ENCODE measurements at regions not wholly inside any gene's neighbourhood (a gene's known extent, or its start where the extent isn't known, plus 50 kb on each side); places are given as distances from the start of the nearest gene placed in this dataset.
A peak's percentile ranks its signal among the peaks of the same experiment; 100 is the strongest.

GRCh38 chr18:51654488-51655326 is 457.2 kb upstream of the MEX3C start:
- DNase-seq, result no peak

- DNase-seq, result no peak
Measured at GRCh38 chr18:51655327-51655698, 457.8 kb upstream of the MEX3C start.

GRCh38 chr18:51656249-51656648 is 458.8 kb upstream of the MEX3C start:
- DNase-seq, result no peak

- no peak for DNase-seq
Measured at GRCh38 chr18:51658436-51658835, 461.0 kb upstream of the MEX3C start.

- DNase-seq, result no peak
Measured at GRCh38 chr18:51659781-51660180, 462.3 kb upstream of the MEX3C start.

GRCh38 chr18:51660188-51660715 is 462.8 kb upstream of the MEX3C start:
- no peak for DNase-seq

GRCh38 chr18:51664236-51664635 is 466.8 kb upstream of the MEX3C start:
- DNase-seq, result no peak

- no peak for DNase-seq
Measured at GRCh38 chr18:51666763-51667191, 469.3 kb upstream of the MEX3C start.

- DNase-seq, result peak; percentile 27
Measured at GRCh38 chr18:51668101-51668500, 470.6 kb upstream of the MEX3C start.

- DNase-seq, result no peak
Measured at GRCh38 chr18:51668607-51669006, 471.1 kb upstream of the MEX3C start.

- DNase-seq, result no peak
Measured at GRCh38 chr18:51686590-51686989, 489.1 kb upstream of the MEX3C start.

- no peak for DNase-seq
Measured at GRCh38 chr18:51687845-51688585, 490.5 kb upstream of the MEX3C start.

- no peak for DNase-seq
Measured at GRCh38 chr18:51692612-51693011, 495.1 kb upstream of the MEX3C start.

- no peak for DNase-seq
Measured at GRCh38 chr18:51711298-51711889, 513.9 kb upstream of the MEX3C start.

- no peak for DNase-seq
Measured at GRCh38 chr18:51712821-51713220, 515.3 kb upstream of the MEX3C start.

GRCh38 chr18:51716277-51716676 is 518.8 kb upstream of the MEX3C start:
- DNase-seq, result no peak

GRCh38 chr18:51721388-51721787 is 523.9 kb upstream of the MEX3C start:
- no peak for DNase-seq

- DNase-seq, result no peak
Measured at GRCh38 chr18:51721996-51722395, 524.5 kb upstream of the MEX3C start.

- no peak for DNase-seq
Measured at GRCh38 chr18:51724790-51725721, 527.6 kb upstream of the MEX3C start.

GRCh38 chr18:51726614-51727013 is 529.1 kb upstream of the MEX3C start:
- DNase-seq, result no peak

GRCh38 chr18:51727780-51728179 is 530.3 kb upstream of the MEX3C start:
- no peak for DNase-seq

- no peak for DNase-seq
Measured at GRCh38 chr18:51731070-51731469, 533.6 kb upstream of the MEX3C start.

GRCh38 chr18:51734576-51734975 is 537.1 kb upstream of the MEX3C start:
- DNase-seq, result no peak
